Hepatocyte (in vitro differentiated cells): ENCODE measurements at regions not wholly inside any gene's neighbourhood (a gene's known extent, or its start where the extent isn't known, plus 50 kb on each side); places are given as distances from the start of the nearest gene placed in this dataset.

Source experiments
- DNase-seq: peaks from one replicate; pipeline ENCODE4 v3.0.0-alpha.2; 2016; ENCODE audit warnings: low spot score
- H2AFZ ChIP-seq: fragments of 200-600 bp; sonication (generic); 2 replicates; pipeline ENCODE4 v1.6.0; 2016; ENCODE audit warnings: antibody characterized with exemption, mild to moderate bottlenecking
- H3K27ac ChIP-seq: fragments of 200-600 bp; sonication (generic); 2 replicates; pipeline ENCODE4 v1.5.1; 2016; ENCODE audit warnings: mild to moderate bottlenecking
- H3K27me3 ChIP-seq: fragments of 200-600 bp; sonication (generic); 2 replicates; pipeline ENCODE4 v1.6.1; 2016
- H3K36me3 ChIP-seq: fragments of 200-600 bp; sonication (generic); replicated peaks from 2 replicates; pipeline ENCODE4 v1.5.1; 2016; ENCODE audit warnings: low read depth; ENCODE audit not compliant: insufficient read depth
- H3K4me1 ChIP-seq: fragments of 200-600 bp; sonication (generic); 2 replicates; pipeline ENCODE4 v1.5.1; 2016; ENCODE audit warnings: mild to moderate bottlenecking, moderate library complexity; ENCODE audit not compliant: insufficient read depth
- H3K4me2 ChIP-seq: fragments of 200-600 bp; sonication (generic); 2 replicates; pipeline ENCODE4 v1.6.0; 2016
- H3K4me3 ChIP-seq: fragments of 200-600 bp; sonication (generic); 2 replicates; pipeline ENCODE4 v1.5.1; 2016; ENCODE audit warnings: mild to moderate bottlenecking
- H3K79me2 ChIP-seq: fragments of 200-600 bp; sonication (generic); 2 replicates; pipeline ENCODE4 v1.6.0; 2017; ENCODE audit warnings: mild to moderate bottlenecking
- H3K9me2 ChIP-seq: fragments of 200-600 bp; sonication (generic); replicated peaks from 2 replicates; pipeline ENCODE4 v1.6.0; 2017; ENCODE audit warnings: mild to moderate bottlenecking; ENCODE audit not compliant: insufficient read depth
- H3K9me3 ChIP-seq: fragments of 200-600 bp; sonication (generic); 2 replicates; pipeline ENCODE4 v1.5.1; 2016; ENCODE audit warnings: low read depth, mild to moderate bottlenecking
- H4K20me1 ChIP-seq: fragments of 200-600 bp; sonication (generic); 2 replicates; pipeline ENCODE4 v1.6.0; 2016; ENCODE audit warnings: mild to moderate bottlenecking; ENCODE audit not compliant: insufficient read depth, poor library complexity, severe bottlenecking
- EZH2 ChIP-seq: fragments of 200-600 bp; sonication (generic); IDR thresholded peaks from 2 replicates; pipeline ENCODE4 v1.6.1; 2016; ENCODE audit warnings: antibody characterized with exemption, mild to moderate bottlenecking, borderline replicate concordance
- EZH2phosphoT487 ChIP-seq: fragments of 200-600 bp; sonication (generic); IDR thresholded peaks from one replicate; pipeline ENCODE4 v1.6.1; 2018; ENCODE audit warnings: antibody characterized with exemption, mild to moderate bottlenecking, low read depth, moderate library complexity; ENCODE audit not compliant: unreplicated experiment, severe bottlenecking
- WGBS: methylation state at CpG from one replicate; pipeline ENCODE4 v1.1.6; 2016; ENCODE audit warnings: low lambda C conversion rate; ENCODE audit errors: missing lambda C conversion rate; 5-methylcytosine and 5-hydroxymethylcytosine counted together
- TF ChIP-seq, protein P1 (sequence below): fragments of 200-600 bp; sonication (generic); IDR thresholded peaks from 2 replicates; pipeline ENCODE4 v1.5.1; 2016; ENCODE audit warnings: antibody characterized with exemption, mild to moderate bottlenecking; ENCODE audit not compliant: poor library complexity

GRCh38 chr15:36110659-36110993 lies 468.8 kb upstream of the CDIN1 start:
- H4K20me1 ChIP-seq, result no peaks in the 10 kb centered on the region
- no peak for TF ChIP-seq EZH2phosphoT487
- TF ChIP-seq, protein P1, sequence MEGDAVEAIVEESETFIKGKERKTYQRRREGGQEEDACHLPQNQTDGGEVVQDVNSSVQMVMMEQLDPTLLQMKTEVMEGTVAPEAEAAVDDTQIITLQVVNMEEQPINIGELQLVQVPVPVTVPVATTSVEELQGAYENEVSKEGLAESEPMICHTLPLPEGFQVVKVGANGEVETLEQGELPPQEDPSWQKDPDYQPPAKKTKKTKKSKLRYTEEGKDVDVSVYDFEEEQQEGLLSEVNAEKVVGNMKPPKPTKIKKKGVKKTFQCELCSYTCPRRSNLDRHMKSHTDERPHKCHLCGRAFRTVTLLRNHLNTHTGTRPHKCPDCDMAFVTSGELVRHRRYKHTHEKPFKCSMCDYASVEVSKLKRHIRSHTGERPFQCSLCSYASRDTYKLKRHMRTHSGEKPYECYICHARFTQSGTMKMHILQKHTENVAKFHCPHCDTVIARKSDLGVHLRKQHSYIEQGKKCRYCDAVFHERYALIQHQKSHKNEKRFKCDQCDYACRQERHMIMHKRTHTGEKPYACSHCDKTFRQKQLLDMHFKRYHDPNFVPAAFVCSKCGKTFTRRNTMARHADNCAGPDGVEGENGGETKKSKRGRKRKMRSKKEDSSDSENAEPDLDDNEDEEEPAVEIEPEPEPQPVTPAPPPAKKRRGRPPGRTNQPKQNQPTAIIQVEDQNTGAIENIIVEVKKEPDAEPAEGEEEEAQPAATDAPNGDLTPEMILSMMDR, result no peak
- TF ChIP-seq EZH2, result no peak
- no peak overlapping the region for H3K4me3 ChIP-seq
- no peaks in the 10 kb centered on the region for H3K9me3 ChIP-seq
- WGBS, result 60% methylated on average over 1 of the region's 1 CpG
- no peaks in the 10 kb centered on the region for H3K27me3 ChIP-seq
- H3K79me2 ChIP-seq, result no peaks in the 10 kb centered on the region
- H3K27ac ChIP-seq, result no peak overlapping the region
- no peak overlapping the region for H2AFZ ChIP-seq
- no peak overlapping the region for H3K4me2 ChIP-seq
- H3K4me1 ChIP-seq, result no peaks in the 10 kb centered on the region
- no peaks in the 10 kb centered on the region for H3K36me3 ChIP-seq
- H3K9me2 ChIP-seq, result no peaks in the 10 kb centered on the region
- DNase-seq, result no peak

DNA sequence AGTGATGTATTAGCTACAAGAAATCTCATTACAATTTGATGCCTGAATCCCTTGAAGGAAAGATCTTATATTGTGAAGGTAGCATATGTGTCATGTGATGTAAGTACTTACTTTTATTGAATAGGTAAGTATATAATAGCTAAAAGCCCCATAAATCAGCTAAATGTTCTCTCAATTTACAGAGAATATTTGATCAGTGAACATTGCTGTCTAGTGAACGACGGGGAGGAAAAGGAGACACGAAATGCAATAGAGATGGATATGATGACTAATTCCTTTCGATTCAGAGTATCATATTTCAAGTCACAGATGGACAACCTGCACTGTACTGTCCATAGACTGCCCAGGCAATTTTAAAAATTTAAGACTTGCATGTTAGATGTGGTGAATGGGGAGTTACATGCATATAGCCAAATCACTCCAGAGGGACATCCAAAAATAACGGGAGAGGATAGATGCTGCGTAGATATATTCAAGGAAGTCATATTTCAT lies 462.1 kb upstream of the CDIN1 start:
- Histone ChIP-seq H3K27ac (no peak overlapping the region), H3K9me3 (no peaks in the 10 kb centered on the region), H2AFZ (no peak overlapping the region), H3K4me1 (no peaks in the 10 kb centered on the region), H3K79me2 (no peaks in the 10 kb centered on the region), H4K20me1 (no peaks in the 10 kb centered on the region), H3K4me2 (no peak overlapping the region), H3K4me3 (no peak overlapping the region), H3K27me3 (no peaks in the 10 kb centered on the region), H3K9me2 (no peaks in the 10 kb centered on the region), H3K36me3 (no peaks in the 10 kb centered on the region)
- no peak for DNase-seq
- no peak for TF ChIP-seq EZH2
- TF ChIP-seq, protein P1, result no peak
- TF ChIP-seq EZH2phosphoT487, result no peak
- WGBS, result 79% methylated on average over 6 of the region's 6 CpGs

DNA sequence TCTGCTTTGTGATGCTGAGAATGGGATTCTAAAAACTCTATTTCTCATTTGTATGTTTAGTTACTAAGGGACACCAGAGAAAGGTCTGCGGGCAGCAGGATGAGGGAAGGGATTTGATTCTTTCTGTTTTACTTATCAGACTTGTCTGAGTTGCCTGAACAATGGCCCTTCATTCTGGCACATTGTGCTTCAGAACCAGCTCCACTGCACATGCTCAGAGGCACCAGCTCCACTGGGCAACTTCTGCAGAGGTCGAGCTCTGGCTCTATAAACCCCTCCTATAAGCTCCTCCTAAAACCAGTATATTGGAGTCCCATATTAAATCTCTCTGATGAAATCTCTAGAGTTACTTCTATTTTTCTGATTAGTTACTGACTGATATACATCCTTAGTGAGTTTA lies 453.2 kb upstream of the CDIN1 start:
- no peaks in the 10 kb centered on the region for H3K79me2 ChIP-seq
- H3K36me3 ChIP-seq, result no peaks in the 10 kb centered on the region
- H3K9me3 ChIP-seq, result no peaks in the 10 kb centered on the region
- no peak for DNase-seq
- H2AFZ ChIP-seq, result no peak overlapping the region
- WGBS, result 64% methylated on average over 2 of the region's 2 CpGs
- H3K4me1 ChIP-seq, result no peaks in the 10 kb centered on the region
- no peaks in the 10 kb centered on the region for H3K9me2 ChIP-seq
- no peak overlapping the region for H3K27ac ChIP-seq
- TF ChIP-seq EZH2, result no peak
- H3K4me3 ChIP-seq, result no peak overlapping the region
- no peaks in the 10 kb centered on the region for H4K20me1 ChIP-seq
- no peak overlapping the region for H3K4me2 ChIP-seq
- no peaks in the 10 kb centered on the region for H3K27me3 ChIP-seq

GRCh38 chr15:36130641-36131310 lies 448.6 kb upstream of the CDIN1 start:
- Histone ChIP-seq H3K9me3 (no peaks in the 10 kb centered on the region), H3K4me3 (no peak overlapping the region), H3K4me1 (no peaks in the 10 kb centered on the region), H2AFZ (no peak overlapping the region), H3K9me2 (no peaks in the 10 kb centered on the region), H3K4me2 (no peak overlapping the region), H3K27ac (no peak overlapping the region), H4K20me1 (no peaks in the 10 kb centered on the region), H3K27me3 (no peaks in the 10 kb centered on the region), H3K79me2 (no peaks in the 10 kb centered on the region), H3K36me3 (no peaks in the 10 kb centered on the region)
- no peak for DNase-seq
- TF ChIP-seq, protein P1, result no peak
- TF ChIP-seq EZH2 (no peak), EZH2phosphoT487 (no peak)
- WGBS, result 59% methylated on average over 3 of the region's 3 CpGs
